ENCODE measurements at regions not wholly inside any gene's neighbourhood (a gene's known extent, or its start where the extent isn't known, plus 50 kb on each side); places are given as distances from the start of the nearest gene placed in this dataset.
A peak's percentile ranks its signal among the peaks of the same experiment; 100 is the strongest.

GRCh38 chr13:84238381-84238780 lies 356.1 kb upstream of the SLITRK1 start:
- DNase-seq, result no peak

- no peak for DNase-seq
Observed at GRCh38 chr13:84237143-84237542, 354.9 kb upstream of the SLITRK1 start.

- no peak for DNase-seq
Observed at GRCh38 chr13:84234416-84234815, 352.1 kb upstream of the SLITRK1 start.

- DNase-seq, result no peak
Observed at GRCh38 chr13:84230568-84230967, 348.3 kb upstream of the SLITRK1 start.

GRCh38 chr13:84211048-84211447 lies 328.8 kb upstream of the SLITRK1 start:
- DNase-seq, result no peak

- DNase-seq, result no peak
Observed at GRCh38 chr13:84208246-84208910, 326.1 kb upstream of the SLITRK1 start.

GRCh38 chr13:84207509-84207908 lies 325.2 kb upstream of the SLITRK1 start:
- DNase-seq, result no peak

- no peak for DNase-seq
Observed at GRCh38 chr13:84200971-84201370, 318.7 kb upstream of the SLITRK1 start.

- no peak for DNase-seq
Observed at GRCh38 chr13:84192125-84192524, 309.9 kb upstream of the SLITRK1 start.

GRCh38 chr13:84191139-84191538 lies 308.9 kb upstream of the SLITRK1 start:
- no peak for DNase-seq

- DNase-seq, result no peak
Observed at GRCh38 chr13:84187626-84188025, 305.4 kb upstream of the SLITRK1 start.

- DNase-seq, result no peak
Observed at GRCh38 chr13:84139561-84140158, 257.4 kb upstream of the SLITRK1 start.

GRCh38 chr13:84137292-84137691 lies 255.0 kb upstream of the SLITRK1 start:
- DNase-seq, result peak; percentile 20

- no peak for DNase-seq
Observed at GRCh38 chr13:84136582-84136981, 254.3 kb upstream of the SLITRK1 start.

GRCh38 chr13:84132491-84132890 lies 250.2 kb upstream of the SLITRK1 start:
- no peak for DNase-seq

GRCh38 chr13:84131249-84131648 lies 249.0 kb upstream of the SLITRK1 start:
- DNase-seq, result no peak

- DNase-seq, result no peak
Observed at GRCh38 chr13:84130495-84131114, 248.3 kb upstream of the SLITRK1 start.

- no peak for DNase-seq
Observed at GRCh38 chr13:84129966-84130365, 247.7 kb upstream of the SLITRK1 start.

GRCh38 chr13:84127597-84128128 lies 245.4 kb upstream of the SLITRK1 start:
- no peak for DNase-seq

- no peak for DNase-seq
Observed at GRCh38 chr13:84126671-84127171, 244.4 kb upstream of the SLITRK1 start.

- no peak for DNase-seq
Observed at GRCh38 chr13:84121456-84121855, 239.2 kb upstream of the SLITRK1 start.

GRCh38 chr13:84118839-84119409 lies 236.7 kb upstream of the SLITRK1 start:
- DNase-seq, result no peak

- no peak for DNase-seq
Observed at GRCh38 chr13:84098273-84098672, 216.0 kb upstream of the SLITRK1 start.

- no peak for DNase-seq
Observed at GRCh38 chr13:84097148-84097547, 214.9 kb upstream of the SLITRK1 start.

All from activated CD4-positive, alpha-beta T cell treated with anti-CD3 and anti-CD28 coated beads, Interleukin-2, amount 50 U/mL, for 1 hour (primary cell).